Inflammatory macrophage (primary cell): ENCODE measurements at regions not wholly inside any gene's neighbourhood (a gene's known extent, or its start where the extent isn't known, plus 50 kb on each side); places are given as distances from the start of the nearest gene placed in this dataset.

Experiments
- DNase-seq, 2 donors: peaks; one replicate each; pipeline ENCODE4 v3.0.0-alpha.2; 2020 to 2022

DNA sequence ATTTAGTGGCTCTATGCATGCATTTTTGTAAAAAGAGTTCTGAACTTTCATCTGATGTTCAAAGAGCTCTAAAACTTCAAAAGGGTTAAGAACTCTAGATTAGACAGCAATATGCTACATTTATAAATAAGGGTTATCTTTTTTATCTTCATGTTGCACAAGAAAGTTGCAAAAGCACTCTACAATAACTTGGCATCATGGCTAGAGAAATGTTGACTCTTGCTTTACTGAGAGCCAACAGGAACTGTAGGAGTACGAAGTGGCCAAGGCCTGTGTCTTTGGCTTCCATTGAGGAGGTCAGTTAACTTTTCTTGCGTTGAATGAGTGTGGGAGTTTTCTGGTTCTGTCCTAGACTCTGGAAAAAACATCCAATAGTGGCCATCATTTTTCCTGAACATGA lies 516.9 kb downstream of the TFAP2B start:
- DNase-seq, result no peak

DNA sequence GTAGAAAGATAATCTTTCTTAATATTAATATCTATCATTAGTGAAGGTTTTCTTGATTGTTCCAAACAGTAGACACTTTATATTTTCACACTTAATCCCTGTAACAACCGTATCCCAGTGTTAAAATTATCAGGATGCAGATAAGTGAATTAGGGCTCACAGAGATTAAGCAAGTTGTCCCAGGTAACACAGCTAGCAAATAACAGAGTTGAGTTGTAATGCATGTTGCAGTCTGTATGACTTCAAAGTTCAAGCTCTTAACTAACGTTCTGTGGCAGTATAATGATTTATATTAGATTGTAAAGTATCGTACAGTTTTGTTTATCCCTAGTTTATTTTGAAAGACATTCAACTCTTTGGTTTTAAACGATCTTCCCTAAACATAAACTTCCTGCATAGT lies 517.5 kb downstream of the TFAP2B start:
- DNase-seq, result no peak

DNA sequence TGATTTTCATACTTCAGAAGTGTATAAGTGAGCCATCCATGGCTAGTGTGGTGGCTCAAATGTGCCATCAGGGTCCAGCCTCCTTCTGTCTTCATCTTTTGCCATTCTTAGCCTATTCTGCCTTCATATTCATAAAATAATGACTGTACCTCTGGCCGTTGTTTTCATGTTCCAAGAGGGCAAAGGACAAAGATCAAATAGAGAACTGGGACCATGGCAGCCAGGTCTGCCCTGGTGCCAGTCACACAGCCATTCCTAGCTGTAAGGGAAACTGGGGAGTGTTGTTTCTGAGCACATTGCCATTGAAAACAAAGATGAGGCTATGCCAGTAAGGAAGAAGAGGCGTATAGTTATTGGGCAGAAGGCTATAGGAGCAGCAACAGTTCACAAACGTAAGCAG lies 518.6 kb downstream of the TFAP2B start:
- DNase-seq, result no peak

DNA sequence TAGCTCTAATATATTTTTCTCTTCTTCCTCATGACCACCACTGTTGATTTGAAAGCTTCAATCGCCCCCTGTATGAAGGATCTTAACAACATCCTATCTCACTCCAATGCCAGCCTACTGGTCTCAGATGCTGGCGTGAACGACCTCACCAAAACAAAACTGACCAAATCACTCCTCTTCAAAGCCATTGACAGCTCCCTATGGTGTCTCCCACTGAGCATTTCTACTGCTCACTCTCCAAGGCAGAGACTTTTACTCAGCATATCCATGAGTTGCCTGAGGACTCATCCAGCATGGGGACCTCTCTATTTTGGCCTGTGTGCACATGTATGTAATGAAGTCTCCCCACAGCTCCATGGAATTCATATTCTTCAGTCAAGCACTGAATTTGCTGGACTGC lies 520.4 kb downstream of the TFAP2B start:
- DNase-seq, result no peak

DNA sequence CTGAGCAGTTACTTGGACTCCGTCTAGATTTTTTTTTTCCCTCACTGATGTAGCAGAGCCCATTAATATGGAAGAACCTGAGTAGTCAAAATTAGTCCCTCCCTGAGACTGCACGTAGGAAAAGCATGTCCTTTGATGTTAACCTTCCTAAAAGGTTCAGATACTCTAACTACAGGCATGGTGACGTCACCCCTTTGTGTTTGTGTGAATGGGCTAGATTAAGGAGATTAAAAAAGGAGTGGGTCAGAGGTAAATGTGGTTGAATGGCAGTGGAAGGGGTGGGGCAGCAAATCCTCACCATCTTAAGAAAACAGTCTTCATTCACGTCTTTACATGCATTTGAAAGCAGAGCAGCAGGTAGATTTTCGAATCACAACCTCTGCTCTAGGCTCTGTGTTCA lies 521.1 kb downstream of the TFAP2B start:
- no peak for DNase-seq

DNA sequence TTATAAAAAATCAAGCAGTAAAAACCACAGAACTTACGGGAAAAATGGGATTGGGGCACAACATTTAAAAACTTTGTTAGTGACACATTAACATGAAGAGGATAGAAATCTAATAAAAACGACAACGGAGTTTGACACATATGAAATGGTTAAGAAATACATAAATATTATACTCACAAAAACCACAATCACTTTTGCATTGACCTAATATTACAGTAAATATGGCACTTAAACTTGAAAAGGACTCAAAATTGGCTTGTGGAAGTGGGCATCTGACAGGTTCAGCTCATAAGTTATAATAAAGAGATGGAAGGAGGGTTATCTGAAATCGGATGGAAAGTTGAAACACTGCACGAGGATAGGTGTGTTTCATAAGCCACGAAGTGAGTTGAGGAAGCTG lies 523.7 kb downstream of the TFAP2B start:
- DNase-seq, result no peak

DNA sequence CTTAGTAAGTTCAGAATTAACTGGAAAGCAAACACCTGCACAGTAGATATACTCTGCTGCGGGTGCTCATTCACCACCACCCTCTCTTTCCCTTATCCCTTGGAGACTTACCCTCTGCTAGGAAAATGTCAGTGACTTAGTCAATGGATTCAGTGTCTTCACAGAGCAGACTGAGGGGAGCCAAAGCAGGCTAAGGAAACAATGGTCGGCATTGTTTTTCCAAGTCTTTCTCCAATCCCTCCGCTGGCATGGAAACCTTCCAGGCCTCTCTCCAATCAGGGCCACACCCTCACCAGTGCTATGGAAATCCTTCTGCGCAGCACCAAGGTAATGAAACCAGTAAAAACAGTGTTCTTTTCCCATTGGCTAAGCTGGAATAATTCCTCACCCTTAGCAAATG lies 531.2 kb downstream of the TFAP2B start:
- no peak for DNase-seq

DNA sequence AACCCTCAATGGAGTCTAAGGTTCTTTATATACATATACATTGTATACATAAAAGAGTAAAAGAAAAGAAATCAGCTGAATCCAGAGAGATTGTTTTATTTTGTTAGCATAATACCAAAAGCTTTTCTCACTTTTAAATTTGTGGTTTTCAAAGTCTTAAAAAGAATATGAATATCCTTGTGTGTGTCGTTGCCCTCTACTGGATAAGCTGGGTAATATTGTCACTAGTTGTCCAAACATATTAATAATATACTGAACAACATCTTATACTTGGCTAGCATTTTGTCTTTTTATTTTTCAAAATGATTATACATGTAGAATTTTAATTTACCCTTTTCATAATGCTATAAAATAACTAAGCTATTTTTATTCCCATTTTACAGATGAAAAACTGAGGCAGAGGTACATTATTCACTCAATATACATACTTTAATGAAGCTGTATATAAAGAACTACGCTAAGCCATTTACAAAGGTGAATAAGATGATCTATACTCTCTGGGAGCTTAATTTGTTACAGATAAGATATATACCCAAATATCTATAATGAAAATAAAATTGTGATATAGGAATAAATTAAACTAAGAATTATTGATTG lies 531.7 kb downstream of the TFAP2B start:
- peak; percentile 39 to 47 for DNase-seq

DNA sequence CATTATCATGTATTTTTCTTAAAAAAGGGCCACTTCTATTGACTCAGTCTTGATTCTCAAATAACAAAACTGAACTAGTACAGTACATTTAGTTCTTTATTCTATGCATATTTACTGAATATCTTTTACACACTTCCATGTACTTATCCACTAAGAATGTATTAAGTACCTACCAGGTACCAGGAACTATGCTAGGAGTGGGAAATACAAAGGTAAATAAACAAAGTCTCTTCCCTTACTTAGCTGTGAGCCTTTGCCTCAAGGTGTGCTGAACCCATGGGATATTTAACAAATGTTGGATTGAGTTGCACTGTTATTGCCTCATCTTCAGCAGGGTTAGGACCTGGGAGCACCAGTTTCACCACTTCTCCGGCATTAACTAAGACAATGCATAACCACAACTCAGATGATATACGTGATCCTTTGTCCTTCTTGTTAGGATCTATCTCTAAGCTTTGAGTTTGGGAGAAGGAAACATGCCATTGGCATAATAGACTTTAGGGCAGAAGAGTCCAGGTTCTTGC lies 533.9 kb downstream of the TFAP2B start:
- no peak for DNase-seq

DNA sequence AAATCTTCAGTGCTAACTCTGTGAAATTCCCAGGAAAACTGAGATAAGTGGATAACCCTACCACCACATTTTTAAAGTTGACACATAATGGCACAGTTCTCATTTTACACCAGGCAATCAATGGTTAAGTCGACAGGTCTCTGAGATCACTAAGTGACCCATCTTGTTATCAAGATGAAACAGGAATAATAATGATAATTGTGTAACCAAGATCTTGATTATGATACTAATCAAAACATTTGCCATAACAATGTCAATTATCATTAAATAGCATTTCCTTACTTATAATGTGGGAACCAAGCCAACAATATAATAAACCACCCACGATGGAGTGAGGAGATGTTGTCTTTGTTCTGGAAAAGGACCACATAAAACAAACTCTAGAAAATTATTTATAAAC lies 541.6 kb downstream of the TFAP2B start:
- DNase-seq, result no peak

DNA sequence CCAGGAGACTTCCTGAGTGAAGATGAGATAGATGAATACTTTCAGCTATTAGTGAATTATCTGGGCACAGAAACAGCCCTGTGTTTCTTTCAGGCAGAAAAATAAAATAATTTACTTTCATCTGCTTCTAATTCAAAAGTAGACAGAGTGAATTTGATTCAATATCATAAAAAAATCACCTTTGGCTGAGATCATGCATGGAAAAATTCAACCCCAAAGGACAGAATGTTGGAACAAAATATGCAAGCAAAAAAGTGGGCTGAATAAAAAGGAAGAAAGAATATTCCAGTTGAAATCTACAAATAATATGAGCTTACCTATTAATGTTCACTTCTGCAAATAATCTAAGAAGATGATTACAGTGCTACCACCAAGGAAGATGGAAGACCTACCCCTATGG lies 546.9 kb downstream of the TFAP2B start:
- no peak for DNase-seq

DNA sequence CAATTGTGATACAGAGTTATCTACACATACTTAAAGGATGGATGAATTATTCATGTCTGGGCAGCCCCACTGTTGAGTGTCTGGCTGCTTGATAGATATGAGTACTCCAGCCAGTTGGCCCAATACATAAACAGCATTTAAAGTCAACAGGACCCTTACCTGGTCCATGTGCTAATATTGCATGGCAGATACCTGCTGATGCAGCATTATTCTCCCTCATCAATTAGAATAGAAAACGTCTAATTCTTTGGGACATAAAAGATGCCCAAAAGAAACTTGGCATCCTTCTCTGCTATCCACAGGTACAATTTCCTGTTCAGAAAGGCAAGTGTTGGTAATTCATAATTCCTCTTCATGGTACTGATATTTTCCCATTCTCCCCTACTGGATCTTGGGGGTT lies 550.8 kb downstream of the TFAP2B start:
- DNase-seq, result no peak

DNA sequence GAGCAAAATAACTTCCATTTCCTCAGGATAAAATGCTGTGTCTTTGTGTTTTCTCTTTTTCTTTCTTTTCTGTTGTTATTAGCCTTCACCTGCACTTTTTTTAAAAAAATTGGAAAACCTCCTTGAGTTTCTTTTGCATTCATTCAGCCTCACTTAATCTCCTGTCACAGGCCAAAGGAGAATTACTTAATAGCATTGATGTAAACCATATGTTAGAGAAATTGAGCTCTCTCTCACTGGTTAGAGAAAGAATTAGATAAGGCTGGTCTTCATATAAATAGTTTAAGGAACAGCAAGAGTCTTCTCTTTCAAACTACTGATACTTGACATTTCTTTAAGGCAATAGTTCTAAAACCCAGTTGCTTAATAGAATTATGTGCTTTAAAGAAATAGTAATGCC lies 564.2 kb downstream of the TFAP2B start:
- no peak for DNase-seq

DNA sequence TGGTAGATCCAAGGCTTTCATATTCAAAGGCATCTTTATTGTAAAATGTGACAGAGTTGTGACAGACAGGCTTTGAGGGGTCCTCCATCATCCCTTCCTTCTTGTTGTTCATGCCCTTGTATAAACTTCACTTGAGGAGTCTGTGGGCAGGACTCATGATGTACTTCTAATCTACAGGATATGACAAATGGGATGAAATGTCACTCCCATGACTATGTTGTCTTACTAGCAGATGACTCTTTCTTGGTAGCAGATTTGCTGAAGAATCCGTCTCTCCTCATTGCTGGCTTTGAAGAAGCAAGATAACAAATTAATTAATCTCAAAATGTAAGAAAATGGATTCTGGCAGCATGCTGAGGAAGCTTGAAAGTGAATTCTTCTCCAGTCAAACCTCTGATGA lies 566.1 kb downstream of the TFAP2B start:
- no peak for DNase-seq

DNA sequence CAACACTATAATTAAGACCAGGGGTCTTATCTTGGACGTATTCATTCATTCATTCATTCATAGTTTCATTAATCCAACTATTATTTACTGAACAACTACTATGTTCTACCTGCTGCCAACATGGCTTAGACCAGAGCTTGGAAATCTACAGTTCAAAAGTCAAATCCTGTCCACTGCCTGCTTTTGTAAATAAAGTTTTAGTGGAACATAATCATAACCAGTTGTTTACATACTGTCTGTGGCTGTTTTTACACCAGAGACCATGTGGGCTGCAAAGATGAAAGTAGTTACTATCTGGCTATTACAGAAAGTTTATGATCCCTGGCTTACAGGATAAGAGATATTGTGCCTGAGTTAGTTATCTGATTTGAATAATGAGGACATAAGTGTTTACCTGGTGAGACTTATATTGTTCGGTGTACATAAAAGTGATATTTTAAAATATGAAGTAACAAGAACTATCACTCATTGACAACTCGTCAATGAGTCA lies 567.7 kb downstream of the TFAP2B start:
- no peak for DNase-seq

DNA sequence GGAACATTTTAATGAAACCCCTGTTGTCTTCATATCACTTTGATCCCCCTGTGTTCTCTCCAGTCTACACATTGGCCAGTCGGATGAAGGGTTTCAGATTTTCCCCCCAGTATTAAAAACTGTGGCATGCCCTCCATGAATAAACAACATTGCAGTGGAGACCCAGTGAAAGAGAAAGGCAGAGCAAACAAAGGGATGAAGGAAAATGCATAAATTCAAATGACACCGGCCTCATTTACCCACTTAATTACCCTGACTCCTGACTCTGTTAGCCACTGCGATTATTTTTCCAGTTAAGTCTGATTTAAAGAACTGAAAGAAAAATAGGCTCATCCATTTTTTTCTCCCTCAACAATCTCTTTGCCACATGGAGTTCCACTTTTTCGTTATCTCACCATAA lies 569.2 kb downstream of the TFAP2B start:
- DNase-seq, result no peak

DNA sequence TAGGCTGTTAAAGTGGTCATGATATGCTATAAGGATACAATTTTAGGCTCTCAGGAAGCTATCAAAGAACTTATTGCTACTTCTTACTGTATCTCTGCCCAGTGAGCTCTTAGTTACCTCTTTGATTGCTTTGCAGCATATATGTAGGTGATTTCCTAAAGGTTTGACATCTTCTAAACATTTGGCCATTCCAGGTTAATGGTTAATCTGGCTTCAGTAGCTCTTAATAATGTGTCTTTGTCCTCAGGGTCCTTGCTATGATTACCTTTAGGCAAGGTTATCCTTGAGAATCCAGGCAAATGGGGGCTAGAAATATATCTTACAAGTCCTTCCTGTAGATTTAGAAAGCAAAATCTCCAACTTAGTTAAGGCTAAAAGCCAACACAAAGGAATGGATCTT lies 575.4 kb downstream of the TFAP2B start:
- no peak for DNase-seq

DNA sequence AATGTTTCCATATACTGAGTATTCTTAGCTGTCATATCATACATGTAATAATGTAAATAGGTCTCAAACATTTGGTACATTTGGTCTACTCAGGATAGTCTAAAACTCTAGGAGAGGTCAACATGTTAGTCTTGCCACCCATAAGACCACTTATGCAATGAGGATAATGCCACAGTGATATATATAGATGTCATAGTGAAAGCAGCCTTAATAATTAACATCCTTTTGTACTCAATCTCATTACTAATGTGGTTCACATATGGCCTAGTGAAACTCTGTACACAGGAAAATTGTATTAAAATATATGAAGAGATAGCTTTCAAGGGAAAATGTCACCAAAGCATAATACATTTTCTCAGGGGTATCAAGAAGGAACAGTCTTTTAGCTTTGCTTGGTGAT lies 577.9 kb downstream of the TFAP2B start:
- DNase-seq, result no peak

DNA sequence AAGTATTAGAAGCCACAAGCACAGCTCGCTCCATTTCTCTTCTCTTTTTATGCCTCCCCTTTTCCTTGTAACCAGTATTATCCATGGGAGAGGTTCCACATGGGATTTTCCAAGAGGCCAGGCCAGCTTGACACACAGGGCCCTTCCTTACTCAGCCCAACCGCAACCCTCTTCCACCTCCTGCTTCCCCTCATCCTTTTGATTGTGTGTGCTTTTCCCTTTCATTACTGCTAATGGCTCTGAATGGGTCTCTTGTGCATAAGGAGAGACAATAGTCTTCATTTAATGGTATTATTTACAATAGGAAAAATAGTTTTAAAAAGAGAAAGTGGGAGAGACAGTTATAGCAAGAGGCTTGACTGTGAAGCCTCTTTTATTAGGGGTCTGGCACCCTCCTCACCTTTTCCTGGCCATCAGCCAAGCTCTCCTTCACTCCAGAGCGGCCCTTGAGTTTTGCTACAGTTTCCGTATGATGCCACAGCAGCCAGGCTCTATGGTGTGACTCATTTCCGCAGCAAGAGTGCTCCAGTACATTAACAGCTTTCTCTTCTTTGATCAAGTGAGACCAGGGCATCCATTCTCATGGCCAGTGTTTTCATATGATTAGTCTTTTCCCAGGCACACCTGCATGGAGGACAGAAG lies 579.5 kb downstream of the TFAP2B start:
- DNase-seq, result no peak

DNA sequence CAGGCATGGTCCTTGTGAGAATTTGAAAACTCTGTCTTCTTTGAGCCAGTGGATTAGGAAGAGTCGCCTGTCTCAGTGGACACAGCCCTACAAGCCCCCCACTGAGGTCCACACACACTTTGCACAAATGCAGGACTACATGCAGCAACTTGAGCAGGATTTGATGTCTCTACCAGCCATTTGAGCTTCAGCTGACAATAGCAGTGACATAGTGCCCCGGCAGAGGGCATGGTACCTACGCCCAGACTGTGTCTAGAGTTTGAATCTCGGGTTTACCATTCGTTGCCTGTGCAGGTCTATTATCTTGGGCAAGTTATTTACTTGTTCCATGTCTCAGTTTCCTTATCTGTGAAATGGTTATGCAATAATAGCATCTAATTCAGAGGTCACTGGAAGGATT lies 580.1 kb downstream of the TFAP2B start:
- DNase-seq, result no peak

DNA sequence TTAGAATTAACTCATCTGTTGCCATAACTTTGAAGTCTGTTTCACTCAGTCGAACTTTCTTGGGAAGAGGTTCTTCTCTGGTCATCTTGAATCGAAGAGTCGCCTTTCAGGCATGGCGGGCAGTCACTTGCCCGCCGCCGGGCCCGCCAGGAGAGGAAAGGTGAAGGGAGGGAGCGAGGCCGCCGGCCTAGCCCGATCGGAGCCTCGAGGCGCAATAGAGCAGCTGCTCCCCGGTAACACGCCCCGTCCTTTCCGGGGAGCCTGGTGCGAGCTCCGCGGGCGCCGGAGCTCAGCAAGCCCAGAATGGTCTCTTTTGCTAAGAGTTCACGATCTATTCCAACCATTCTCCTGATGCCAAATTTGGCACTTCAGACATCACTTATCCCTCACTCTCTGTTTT lies 591.8 kb downstream of the TFAP2B start:
- no peak for DNase-seq

DNA sequence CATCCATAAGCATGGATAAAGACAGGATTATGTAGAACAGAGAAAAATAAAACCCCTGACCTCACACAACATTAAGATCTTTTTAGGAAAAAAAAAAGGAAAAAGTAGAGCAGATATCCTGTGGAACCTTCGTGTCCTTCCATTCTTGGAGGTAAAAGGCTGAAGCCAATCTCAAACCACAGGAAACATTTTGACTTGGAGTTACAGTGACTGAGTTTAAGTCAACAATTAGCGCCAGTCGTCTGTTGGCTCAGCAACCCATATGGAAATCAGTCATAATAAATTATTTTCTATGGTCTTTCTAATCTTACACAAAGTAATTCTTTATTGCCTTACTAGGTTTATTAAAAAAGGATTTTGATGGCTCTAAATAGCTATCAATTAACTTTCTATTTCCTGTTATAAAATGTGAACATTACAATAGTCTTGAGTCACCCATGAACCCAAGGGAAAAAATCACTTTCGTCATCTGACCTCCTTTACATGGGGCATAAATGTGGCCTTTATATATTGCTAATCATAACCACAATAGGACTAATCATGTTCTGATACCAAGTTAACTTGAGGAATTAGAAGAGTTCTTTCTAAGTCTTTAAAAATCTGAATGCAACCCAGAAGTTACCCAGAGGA lies 592.9 kb downstream of the TFAP2B start:
- no peak for DNase-seq

DNA sequence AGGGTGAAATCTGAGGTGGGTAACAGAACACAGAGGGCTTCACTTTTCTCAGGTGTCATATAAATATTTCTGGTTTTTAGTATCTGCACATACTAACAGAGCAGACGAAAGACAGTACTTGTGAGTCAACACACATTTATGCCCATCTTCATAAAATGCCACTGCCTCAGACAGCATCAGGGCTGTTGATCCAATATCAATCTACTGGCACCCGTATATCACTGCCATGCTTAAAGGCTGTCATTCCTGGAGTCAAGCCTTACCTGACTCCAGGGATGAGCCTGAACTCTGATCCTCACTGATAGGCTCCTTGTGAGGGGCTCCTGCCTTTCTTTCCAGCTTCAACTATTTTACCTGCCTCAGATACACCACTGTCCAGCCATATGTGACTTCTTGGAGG lies 595.7 kb downstream of the TFAP2B start:
- no peak for DNase-seq

DNA sequence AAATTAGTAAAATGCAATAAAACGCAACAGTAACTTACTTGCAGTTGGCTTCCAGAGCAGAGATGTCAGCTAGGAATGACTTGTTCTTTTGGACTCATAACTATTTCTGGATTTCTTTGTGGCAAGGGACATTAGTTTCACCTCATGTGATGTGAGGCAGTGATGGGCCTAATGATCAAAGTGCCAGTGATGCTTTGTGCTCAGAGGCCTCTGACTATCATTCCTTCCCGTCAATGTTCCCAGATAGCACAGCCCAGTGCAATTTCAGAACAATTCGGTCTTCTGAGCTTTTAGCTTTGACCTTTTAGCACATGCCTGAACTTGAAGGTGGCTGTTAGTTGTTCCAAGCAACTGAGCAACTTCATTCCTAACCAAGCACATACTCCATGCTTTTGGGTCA lies 596.8 kb downstream of the TFAP2B start:
- no peak for DNase-seq
